ENCODE measurements at regions not wholly inside any gene's neighbourhood (a gene's known extent, or its start where the extent isn't known, plus 50 kb on each side); places are given as distances from the start of the nearest gene placed in this dataset.

GRCh38 chr2:100193291-100193710 lies 50.9 kb upstream of the AFF3 start:
- CTCF ChIA-PET, result no interaction called here
- POLR2A ChIA-PET, result no interaction called here
- TF ChIP-seq CTCF (IDR thresholded peaks at IDR 0.05) (no peak), SIN3A (IDR thresholded peaks at IDR 0.05; ENCODE audit: borderline replicate concordance, insufficient read depth, low read depth, low read length) (no peak), TCF7L2 (IDR thresholded peaks at IDR 0.05; ENCODE audit: low read depth, low read length) (no peak), REST (IDR thresholded peaks at IDR 0.05; ENCODE audit: insufficient read depth in 1 of 2, low read depth in 2 of 2, low read length in 1 of 2) (no peak), POLR2AphosphoS5 (IDR thresholded peaks at IDR 0.05; ENCODE audit: low read depth, low read length) (no peak)

GRCh38 chr2:100192825-100193224 lies 50.4 kb upstream of the AFF3 start:
- ChIA-PET CTCF (no interaction called here), POLR2A (no interaction called here)
- H3K36me3 ChIP-seq (ENCODE audit: control insufficient read depth, insufficient read depth, low read length), result no peaks in the 10 kb centered on the region
- TF ChIP-seq SIN3A (IDR thresholded peaks at IDR 0.05; ENCODE audit: borderline replicate concordance, insufficient read depth, low read depth, low read length) (no peak), POLR2AphosphoS5 (IDR thresholded peaks at IDR 0.05; ENCODE audit: low read depth, low read length) (no peak), CTCF (IDR thresholded peaks at IDR 0.05) (no peak), TCF7L2 (IDR thresholded peaks at IDR 0.05; ENCODE audit: low read depth, low read length) (no peak), REST (IDR thresholded peaks at IDR 0.05; ENCODE audit: insufficient read depth in 1 of 2, low read depth in 2 of 2, low read length in 1 of 2) (no peak)
- no peak overlapping the region for H3K4me3 ChIP-seq (ENCODE audit: low read depth in 2 of 2, low read length in 2 of 2)
- DNase-seq (ENCODE audit: low read depth, low spot score) (no peak), ATAC-seq (no peak)
- in situ Hi-C loops (cut with HindIII; ENCODE audit: low pct_unique_long_range_greater_than_20kb, low sequenced_read_pairs), result no loop called here
- H3K9me3 ChIP-seq (ENCODE audit: control insufficient read depth, insufficient read depth, low read depth, low read length), result no peaks in the 10 kb centered on the region
- peaks cover 5% of the 10 kb centered on the region; the same call in 1 of the 2 replicates for H3K27me3 ChIP-seq (ENCODE audit: control insufficient read depth, insufficient read depth, low read length)
- no peak overlapping the region for H3K27ac ChIP-seq (ENCODE audit: low read length)
- intact Hi-C loops (cut with micrococcal nuclease; ENCODE audit: unreplicated experiment), result no loop called here
- H3K4me1 ChIP-seq (ENCODE audit: control insufficient read depth, insufficient read depth, low read length), result no peaks in the 10 kb centered on the region
- no TSS peak for BruUV-seq (replicated peaks)

More at GRCh38 chr2:100193291-100193710, 50.9 kb upstream of the AFF3 start:
- Histone ChIP-seq H3K4me1 (ENCODE audit: control insufficient read depth, insufficient read depth, low read length) (no peaks in the 10 kb centered on the region), H3K27me3 (ENCODE audit: control insufficient read depth, insufficient read depth, low read length) (peaks cover 5% of the 10 kb centered on the region; the same call in 1 of the 2 replicates), H3K27ac (ENCODE audit: low read length) (no peak overlapping the region), H3K4me3 (ENCODE audit: low read depth in 2 of 2, low read length in 2 of 2) (no peak overlapping the region), H3K36me3 (ENCODE audit: control insufficient read depth, insufficient read depth, low read length) (no peaks in the 10 kb centered on the region), H3K9me3 (ENCODE audit: control insufficient read depth, insufficient read depth, low read depth, low read length) (no peaks in the 10 kb centered on the region)
- in situ Hi-C loops (cut with HindIII; ENCODE audit: low pct_unique_long_range_greater_than_20kb, low sequenced_read_pairs), result no loop called here
- intact Hi-C loops (cut with micrococcal nuclease; ENCODE audit: unreplicated experiment), result no loop called here
- no TSS peak for BruUV-seq (replicated peaks)
- ATAC-seq (no peak), DNase-seq (ENCODE audit: low read depth, low spot score) (no peak)

All from Panc1 (cell line).